Keratinocyte (primary cell): ENCODE measurements at regions not wholly inside any gene's neighbourhood (a gene's known extent, or its start where the extent isn't known, plus 50 kb on each side); places are given as distances from the start of the nearest gene placed in this dataset.

Experiments
- EZH2 ChIP-seq: IDR thresholded peaks from one replicate; pipeline ENCODE4 v1.6.1; 2012; ENCODE audit warnings: inconsistent platforms, mild to moderate bottlenecking, low read length, moderate library complexity
- TF ChIP-seq, protein P1 (sequence below), 3 experiments: IDR thresholded peaks in 1 of 3; conservative IDR thresholded peaks in 1 of 3; optimal IDR thresholded peaks in 1 of 3; 2 replicates in 2 of 3; 3 replicates in 1 of 3; pipeline versions ENCODE3 to v1.5.1; 2011; ENCODE audit warnings: low read length in 3 of 3, mild to moderate bottlenecking in 3 of 3, moderate library complexity in 2 of 3, control low read depth in 1 of 3, inconsistent platforms in 1 of 3; ENCODE audit not compliant: insufficient read depth in 2 of 3; ENCODE audit errors: extremely low read depth in 1 of 3

DNA sequence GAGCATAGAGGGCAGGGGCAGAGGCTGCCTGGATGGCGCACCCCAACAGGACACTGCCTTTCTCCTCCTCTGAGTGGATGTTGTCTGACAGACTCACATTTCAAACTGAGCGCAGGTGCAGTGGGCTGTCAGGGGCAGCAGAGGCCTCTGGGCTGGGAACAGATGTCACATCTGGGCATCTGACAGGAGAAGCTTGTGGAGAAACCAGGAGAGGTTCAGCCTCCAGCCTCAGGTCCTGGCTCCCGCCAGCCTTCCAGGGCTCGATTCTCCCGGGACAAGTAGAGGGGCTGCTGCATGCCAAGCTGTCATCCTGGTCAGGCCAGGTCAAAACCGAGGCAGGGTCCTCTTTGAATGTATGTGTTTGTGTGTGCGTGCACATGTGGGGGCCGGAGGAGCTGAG, 67.7 kb upstream of the SDK2 start:
- TF ChIP-seq EZH2: no peak
- TF ChIP-seq, protein P1, sequence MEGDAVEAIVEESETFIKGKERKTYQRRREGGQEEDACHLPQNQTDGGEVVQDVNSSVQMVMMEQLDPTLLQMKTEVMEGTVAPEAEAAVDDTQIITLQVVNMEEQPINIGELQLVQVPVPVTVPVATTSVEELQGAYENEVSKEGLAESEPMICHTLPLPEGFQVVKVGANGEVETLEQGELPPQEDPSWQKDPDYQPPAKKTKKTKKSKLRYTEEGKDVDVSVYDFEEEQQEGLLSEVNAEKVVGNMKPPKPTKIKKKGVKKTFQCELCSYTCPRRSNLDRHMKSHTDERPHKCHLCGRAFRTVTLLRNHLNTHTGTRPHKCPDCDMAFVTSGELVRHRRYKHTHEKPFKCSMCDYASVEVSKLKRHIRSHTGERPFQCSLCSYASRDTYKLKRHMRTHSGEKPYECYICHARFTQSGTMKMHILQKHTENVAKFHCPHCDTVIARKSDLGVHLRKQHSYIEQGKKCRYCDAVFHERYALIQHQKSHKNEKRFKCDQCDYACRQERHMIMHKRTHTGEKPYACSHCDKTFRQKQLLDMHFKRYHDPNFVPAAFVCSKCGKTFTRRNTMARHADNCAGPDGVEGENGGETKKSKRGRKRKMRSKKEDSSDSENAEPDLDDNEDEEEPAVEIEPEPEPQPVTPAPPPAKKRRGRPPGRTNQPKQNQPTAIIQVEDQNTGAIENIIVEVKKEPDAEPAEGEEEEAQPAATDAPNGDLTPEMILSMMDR (optimal IDR thresholded peaks at IDR 0.05 in 1 of 3, IDR thresholded peaks at IDR 0.05 in 1 of 3, conservative IDR thresholded peaks at IDR 0.05 in 1 of 3; ENCODE audit: extremely low read depth in 1 of 3, insufficient read depth in 2 of 3, low read length in 3 of 3): no peak
